ENCODE measurements at regions not wholly inside any gene's neighbourhood (a gene's known extent, or its start where the extent isn't known, plus 50 kb on each side); places are given as distances from the start of the nearest gene placed in this dataset.
A peak's percentile ranks its signal among the peaks of the same experiment; 100 is the strongest.

DNA sequence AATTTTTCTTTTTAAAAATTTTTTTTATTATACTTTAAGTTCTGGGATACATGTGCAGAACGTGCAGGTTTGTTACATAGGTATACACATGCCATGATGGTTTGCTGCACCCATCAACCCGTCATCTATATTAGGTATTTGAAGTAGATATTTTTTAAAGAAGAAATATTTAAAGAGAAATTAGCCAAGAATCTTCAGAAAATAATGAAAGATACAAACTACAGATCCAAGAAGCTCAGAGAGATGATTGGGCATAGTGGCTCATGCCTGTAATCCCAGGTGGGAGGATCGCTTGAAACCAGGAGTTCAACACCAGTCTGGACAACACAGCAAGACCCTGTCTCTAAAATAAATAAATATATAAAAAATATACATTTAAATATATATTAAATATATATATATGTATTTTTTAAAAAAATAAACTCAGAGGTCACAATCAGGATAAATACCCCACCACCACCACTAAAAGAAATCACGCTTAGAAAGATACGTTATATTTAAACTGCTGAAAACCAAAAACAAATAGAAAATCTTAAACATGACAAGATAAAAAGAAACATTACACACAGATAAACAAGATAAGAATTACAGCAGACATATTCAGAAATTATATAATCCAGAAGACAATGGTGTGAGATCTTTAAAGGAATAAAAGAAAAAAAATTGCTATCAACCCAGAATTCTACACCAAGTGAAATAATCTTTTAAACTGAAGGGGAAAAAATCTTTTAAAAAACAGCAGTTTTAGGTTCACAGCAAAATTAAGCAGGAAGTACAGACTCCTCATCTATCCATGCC lies 57.5 kb downstream of the CSF2 start:
- ChIA-PET POLR2A (no interaction called here), CTCF (interaction anchor here (0.7 to 1.8 kb wide), 3 partner anchors 14 to 66 kb away, joined by 3 to 4 read pairs (median 3); no protein-coding TSS in a partner anchor)
- TF ChIP-seq, protein P1, sequence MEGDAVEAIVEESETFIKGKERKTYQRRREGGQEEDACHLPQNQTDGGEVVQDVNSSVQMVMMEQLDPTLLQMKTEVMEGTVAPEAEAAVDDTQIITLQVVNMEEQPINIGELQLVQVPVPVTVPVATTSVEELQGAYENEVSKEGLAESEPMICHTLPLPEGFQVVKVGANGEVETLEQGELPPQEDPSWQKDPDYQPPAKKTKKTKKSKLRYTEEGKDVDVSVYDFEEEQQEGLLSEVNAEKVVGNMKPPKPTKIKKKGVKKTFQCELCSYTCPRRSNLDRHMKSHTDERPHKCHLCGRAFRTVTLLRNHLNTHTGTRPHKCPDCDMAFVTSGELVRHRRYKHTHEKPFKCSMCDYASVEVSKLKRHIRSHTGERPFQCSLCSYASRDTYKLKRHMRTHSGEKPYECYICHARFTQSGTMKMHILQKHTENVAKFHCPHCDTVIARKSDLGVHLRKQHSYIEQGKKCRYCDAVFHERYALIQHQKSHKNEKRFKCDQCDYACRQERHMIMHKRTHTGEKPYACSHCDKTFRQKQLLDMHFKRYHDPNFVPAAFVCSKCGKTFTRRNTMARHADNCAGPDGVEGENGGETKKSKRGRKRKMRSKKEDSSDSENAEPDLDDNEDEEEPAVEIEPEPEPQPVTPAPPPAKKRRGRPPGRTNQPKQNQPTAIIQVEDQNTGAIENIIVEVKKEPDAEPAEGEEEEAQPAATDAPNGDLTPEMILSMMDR (IDR thresholded peaks at IDR 0.05; ENCODE audit: control extremely low read depth, extremely low read depth, low read depth, missing control alignments): no peak
- DNase-seq (ENCODE audit: extremely low spot score): no peak

- DNase-seq (ENCODE audit: extremely low spot score): no peak
- ChIA-PET CTCF (interaction anchor here (0.7 kb wide), 1 partner anchor 67 kb away, joined by 3 read pairs; no protein-coding TSS in a partner anchor), POLR2A (no interaction called here)
- TF ChIP-seq, protein P1 (IDR thresholded peaks at IDR 0.05; ENCODE audit: control extremely low read depth, extremely low read depth, low read depth, missing control alignments): no peak
Measured at GRCh38 chr5:132132138-132132537, 58.5 kb downstream of the CSF2 start.

DNA sequence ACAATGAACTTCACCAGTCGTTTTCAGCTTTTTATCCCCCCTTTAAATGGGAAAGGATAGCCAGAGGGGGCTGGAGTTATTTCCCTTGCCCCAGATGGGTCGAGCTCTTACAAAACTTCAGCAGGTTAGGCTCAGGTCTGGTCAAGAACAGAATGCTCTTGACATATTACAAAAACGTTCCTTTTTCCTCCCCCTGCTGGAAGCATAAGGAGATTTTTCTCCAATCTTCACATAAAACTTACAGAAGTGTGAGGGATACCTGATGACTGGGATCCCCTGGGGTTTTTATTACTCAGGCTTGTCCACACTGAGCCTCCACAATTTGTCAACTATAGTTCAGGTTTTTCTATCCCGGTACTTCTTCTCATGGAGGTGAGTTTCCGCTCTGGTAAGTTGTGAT lies 60.8 kb downstream of the CSF2 start:
- TF ChIP-seq, protein P1 (IDR thresholded peaks at IDR 0.05; ENCODE audit: control extremely low read depth, extremely low read depth, low read depth, missing control alignments): peak; percentile 5
- ChIA-PET CTCF (interaction anchor here (0.7 to 1.9 kb wide), 7 partner anchors 9 to 73 kb away, joined by 3 to 7 read pairs (median 4); no protein-coding TSS in a partner anchor), POLR2A (no interaction called here)
- DNase-seq (ENCODE audit: extremely low spot score): no peak

GRCh38 chr5:132136906-132137305 lies 63.3 kb downstream of the CSF2 start:
- DNase-seq (ENCODE audit: extremely low spot score): no peak
- CTCF ChIA-PET: interaction anchor here (1.4 kb wide), 1 partner anchor 74 kb away, joined by 3 read pairs; no protein-coding TSS in a partner anchor
- POLR2A ChIA-PET: no interaction called here
- TF ChIP-seq, protein P1 (IDR thresholded peaks at IDR 0.05; ENCODE audit: control extremely low read depth, extremely low read depth, low read depth, missing control alignments): no peak

GRCh38 chr5:132138260-132138659 lies 64.7 kb downstream of the CSF2 start:
- ChIA-PET POLR2A (no interaction called here), CTCF (interaction anchor here (1.4 kb wide), 1 partner anchor 76 kb away, joined by 3 read pairs; no protein-coding TSS in a partner anchor)
- TF ChIP-seq, protein P1 (IDR thresholded peaks at IDR 0.05; ENCODE audit: control extremely low read depth, extremely low read depth, low read depth, missing control alignments): no peak
- DNase-seq (ENCODE audit: extremely low spot score): no peak

Data from GM10248 (cell line).